NCI-H82 treated with DMSO at 0.1 percent for 48 hours (cell line): ENCODE measurements at regions not wholly inside any gene's neighbourhood (a gene's known extent, or its start where the extent isn't known, plus 50 kb on each side); places are given as distances from the start of the nearest gene placed in this dataset.

ENCODE experiments used
- DNase-seq: peaks from one replicate; lab custom pipeline; 2025; ENCODE audit not compliant: unreplicated experiment; lab: John Stamatoyannopoulos, UW

DNA sequence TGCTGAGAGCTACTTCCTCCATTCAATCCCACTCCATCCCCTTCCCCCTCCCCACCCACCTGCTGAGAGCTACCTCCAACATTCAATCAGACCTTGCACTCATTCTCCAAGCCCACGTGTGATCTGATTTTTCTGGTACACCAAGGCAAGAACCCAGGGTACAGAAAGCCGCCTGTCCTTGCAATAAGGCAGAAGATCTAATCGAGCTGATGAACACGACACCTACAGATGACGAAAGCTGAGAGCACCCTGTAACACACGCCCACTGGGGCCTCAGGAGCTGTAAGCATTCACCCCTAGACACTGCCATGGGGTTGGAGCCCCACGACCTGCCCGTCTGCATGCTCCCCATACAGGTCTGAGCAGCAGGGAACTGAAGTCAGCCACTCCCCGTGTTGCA, 58.3 kb downstream of the TRIML1 start:
- DNase-seq = no peak

DNA sequence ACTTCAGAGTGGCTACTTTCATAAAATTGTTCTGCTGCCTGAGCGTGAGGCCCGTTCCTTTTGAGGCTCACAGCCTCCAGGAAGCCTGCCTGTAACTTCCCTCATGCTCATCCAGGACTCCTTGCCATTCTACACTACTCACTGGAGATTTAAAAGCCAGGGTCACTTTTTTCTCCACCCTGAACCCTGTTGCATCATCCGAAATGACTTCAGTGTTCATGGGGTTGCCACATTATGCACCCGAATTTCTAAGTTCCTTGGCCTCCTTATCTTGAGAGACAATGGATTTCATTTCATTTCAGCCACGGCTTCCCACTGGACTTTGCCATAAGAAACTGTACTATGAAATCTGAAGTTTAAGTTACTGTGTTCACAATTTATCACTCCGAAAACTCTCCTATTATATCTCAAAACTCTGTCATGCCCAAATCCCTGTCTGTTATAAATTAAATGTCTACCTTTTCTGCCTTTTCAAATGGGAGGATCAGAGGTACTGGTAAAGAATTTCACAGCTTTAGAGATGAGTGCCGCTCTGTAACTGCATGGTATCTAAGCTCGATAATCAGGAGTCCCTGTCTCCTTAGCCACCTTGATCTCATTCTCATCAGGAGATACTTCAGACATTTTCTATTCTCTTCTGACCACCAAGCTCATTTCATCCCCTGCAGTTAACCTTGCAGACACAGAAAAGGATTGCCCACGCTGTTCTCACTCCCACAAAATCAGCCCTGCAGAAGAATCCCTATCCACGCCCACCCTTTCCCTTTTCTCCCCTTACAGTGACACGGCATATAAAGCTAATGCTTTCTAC, 59.9 kb downstream of the TRIML1 start:
- no peak for DNase-seq

GRCh38 chr4:188201851-188202250, 62.6 kb downstream of the TRIML1 start:
- DNase-seq = no peak

GRCh38 chr4:188206783-188207182, 67.5 kb downstream of the TRIML1 start:
- no peak for DNase-seq

DNA sequence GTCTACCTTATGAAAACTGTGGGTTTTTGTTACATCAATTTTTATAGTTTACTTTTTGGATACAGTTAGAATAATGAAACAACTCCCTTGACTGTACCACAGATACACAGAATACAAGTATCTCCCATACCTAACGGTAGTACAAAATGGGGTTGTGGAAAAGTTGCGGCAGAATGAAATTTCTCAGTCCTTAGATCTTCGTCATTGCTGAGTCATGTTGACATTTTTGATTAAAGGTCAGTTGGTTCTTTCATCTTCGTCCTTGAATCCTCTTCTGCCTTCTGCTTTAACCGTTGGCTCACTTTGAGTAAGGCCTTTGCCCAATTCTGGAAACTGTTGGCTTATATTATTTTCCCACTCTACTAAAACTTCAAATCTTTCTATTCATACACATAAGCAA, 75.6 kb downstream of the TRIML1 start:
- DNase-seq = no peak

- no peak for DNase-seq
Measured at GRCh38 chr4:188218392-188218791, 79.2 kb downstream of the TRIML1 start.

DNA sequence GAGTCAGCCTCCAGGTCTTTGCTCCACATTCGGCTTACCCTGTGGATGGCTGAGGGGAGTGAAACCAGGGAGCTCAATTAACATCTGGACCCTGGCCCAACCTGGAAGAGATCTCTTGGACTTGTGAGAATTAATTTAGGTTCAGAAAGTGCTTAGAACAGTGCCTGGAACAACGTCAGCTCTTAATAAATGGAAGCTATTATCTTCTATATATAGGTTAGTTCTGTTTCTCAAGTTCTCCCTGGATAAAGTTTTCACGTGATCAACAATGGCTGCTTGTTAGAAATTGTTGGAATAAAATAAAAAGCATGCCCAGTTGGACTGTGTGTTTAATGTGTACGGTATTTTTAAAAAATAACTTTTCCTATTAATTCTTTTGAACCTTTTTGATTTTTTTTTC, 80.8 kb downstream of the TRIML1 start:
- no peak for DNase-seq

GRCh38 chr4:188221090-188221489, 81.8 kb downstream of the TRIML1 start:
- DNase-seq = no peak

- DNase-seq = no peak
Measured at GRCh38 chr4:188228279-188228678, 89.0 kb downstream of the TRIML1 start.

DNA sequence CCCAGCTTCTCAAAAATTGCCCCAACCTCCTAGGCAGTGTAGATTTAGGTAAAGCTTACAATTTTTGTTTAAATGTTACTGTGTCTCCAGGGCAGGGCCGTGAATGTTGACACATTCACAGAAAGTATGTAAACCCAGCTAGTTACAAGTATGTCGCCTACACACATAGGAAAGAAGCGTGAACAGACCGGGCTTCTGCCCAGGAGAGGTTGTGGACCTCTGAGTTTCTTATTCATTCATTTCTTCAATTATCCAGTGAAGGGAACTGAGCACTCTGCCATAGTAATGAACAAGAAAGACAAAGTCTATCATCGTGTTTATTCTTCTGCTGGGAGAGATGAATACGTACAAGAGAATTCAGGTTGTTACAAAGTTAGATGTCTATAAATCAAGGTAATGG, 93.2 kb downstream of the TRIML1 start:
- DNase-seq = no peak

DNA sequence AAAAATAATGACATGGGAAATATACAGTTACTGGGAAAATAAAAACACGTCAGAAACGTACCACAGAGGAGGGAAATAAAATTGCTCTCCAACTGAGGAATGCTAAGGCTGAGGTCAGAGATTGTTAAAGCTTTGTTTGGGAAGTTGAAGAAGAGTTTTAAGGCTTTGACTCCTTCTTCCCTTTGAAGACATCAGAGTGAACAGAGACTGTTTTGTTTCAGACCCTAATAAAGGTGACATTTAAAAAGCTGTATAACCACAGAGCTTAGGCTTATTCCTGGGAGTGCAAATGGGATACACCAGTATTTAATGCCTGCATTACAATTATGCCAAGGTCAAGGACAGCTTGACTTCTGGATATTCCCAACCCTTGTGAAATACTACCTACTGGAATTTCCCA, 102.8 kb downstream of the TRIML1 start:
- DNase-seq = no peak

DNA sequence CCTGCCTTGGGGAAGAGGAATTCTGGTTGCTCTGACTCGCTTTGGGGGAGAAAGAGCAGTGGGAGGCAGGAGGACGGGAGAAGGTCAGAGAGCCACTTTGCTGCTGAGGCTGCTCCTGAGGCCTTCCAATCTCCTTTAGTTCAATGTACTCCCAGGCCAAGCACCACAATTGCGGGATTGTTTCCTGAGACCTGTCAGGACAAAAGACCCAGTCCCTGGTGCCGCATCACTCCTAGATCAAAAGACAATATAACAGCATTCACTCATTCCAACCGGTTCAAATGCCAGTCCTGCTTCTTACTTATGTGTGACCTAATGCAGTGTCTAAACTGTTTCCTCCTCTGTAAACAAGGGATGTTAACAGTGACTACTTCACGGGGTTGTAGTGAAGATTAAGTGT, 106.4 kb downstream of the TRIML1 start:
- no peak for DNase-seq

GRCh38 chr4:188246488-188246887, 107.2 kb downstream of the TRIML1 start:
- DNase-seq = no peak

DNA sequence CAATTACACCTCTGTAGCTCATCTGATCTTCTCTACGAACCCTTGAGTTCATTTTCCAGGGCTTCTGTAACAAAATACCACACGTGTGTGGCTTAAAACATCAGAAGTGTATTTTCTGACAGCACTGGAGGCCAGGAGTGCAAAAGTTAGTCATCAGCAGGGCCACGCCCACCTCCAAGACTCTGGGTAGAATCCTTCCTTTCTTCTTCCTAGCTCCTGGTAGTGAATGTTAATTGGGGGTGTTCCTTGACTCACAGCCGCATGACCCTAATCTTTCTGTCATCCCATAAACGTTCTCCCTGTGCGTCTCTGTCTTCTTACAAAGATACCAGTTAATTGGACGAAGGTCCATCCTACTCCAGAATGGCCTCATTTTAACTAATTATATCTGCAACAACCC, 115.0 kb downstream of the TRIML1 start:
- no peak for DNase-seq

DNA sequence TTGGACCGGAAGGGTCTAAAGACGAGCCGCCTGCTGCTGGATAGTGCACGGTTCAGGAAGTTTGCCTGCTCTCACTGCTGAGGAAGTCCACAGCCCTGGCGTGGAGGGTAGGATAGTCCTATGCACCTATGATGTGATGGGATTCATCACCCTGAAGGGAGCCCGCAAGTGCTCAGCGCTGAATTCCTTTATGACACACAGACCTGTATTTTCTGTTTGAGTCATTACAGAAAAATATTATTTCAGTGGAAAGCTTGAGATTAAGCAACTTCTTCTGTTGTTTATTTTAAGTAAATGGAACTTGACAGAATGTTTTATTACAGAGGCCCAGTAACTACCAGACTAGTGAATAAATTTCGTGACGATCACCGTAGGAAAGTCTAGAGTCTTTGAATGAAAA, 123.2 kb downstream of the TRIML1 start:
- no peak for DNase-seq

DNA sequence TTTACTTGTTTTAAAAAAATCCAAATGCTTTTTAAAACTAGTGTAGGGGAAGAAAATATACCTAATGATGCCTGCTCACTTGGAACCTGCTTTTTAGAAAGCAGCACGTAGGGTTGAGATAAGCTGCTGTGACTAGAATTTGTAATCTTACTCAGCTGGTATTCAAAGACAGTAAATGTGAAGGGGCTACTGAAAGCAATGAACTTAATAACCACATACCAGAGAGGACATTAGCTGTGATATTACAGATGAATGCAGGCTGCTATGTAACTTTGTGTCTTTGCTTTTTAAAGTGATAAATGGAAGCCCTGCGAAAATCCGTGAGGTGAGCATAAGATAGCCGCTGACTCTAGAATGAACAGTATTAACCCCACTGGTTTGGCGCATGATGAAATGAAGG, 124.1 kb downstream of the TRIML1 start:
- DNase-seq = no peak

DNA sequence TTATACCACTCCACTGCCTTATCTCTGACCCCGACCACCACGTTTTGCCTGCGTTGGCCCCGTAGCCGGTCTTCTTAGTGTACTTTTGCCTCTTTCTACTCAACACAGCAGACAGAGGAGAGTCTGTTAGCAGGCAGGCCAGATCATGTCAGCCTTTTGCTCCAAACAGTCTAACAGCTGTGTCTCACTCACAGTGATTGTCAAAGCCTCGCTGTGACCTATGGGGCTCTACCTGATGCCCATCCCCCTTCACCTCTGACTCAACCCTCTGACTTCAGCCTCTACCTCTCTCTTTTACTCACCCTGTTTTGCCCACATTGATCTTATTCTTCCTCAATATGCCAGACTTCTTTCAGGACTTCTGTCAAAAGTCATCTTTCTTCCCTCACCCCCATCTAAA, 127.1 kb downstream of the TRIML1 start:
- no peak for DNase-seq

GRCh38 chr4:188268131-188268908, 129.1 kb downstream of the TRIML1 start:
- DNase-seq = no peak

GRCh38 chr4:188270273-188271069, 131.2 kb downstream of the TRIML1 start:
- no peak for DNase-seq

GRCh38 chr4:188275686-188276085, 136.4 kb downstream of the TRIML1 start:
- DNase-seq = no peak

- DNase-seq = no peak
Measured at GRCh38 chr4:188279184-188279583, 139.9 kb downstream of the TRIML1 start.
